ENCODE measurements at regions not wholly inside any gene's neighbourhood (a gene's known extent, or its start where the extent isn't known, plus 50 kb on each side); places are given as distances from the start of the nearest gene placed in this dataset.

GRCh38 chr11:116442238-116442752, 330.5 kb downstream of the BUD13 start:
- no peak for DNase-seq (ENCODE audit: low spot score)

- DNase-seq (ENCODE audit: low spot score): no peak
Measured at GRCh38 chr11:116439361-116439677, 333.5 kb downstream of the BUD13 start.

GRCh38 chr11:116438651-116439360, 334.0 kb downstream of the BUD13 start:
- DNase-seq (ENCODE audit: low spot score): no peak

- DNase-seq (ENCODE audit: low spot score): no peak
Measured at GRCh38 chr11:116434986-116435385, 337.8 kb downstream of the BUD13 start.

GRCh38 chr11:116432301-116432700, 340.5 kb downstream of the BUD13 start:
- no peak for DNase-seq (ENCODE audit: low spot score)

- no peak for DNase-seq (ENCODE audit: low spot score)
Measured at GRCh38 chr11:116431842-116432241, 340.9 kb downstream of the BUD13 start.

GRCh38 chr11:116428638-116428975, 344.2 kb downstream of the BUD13 start:
- no peak for DNase-seq (ENCODE audit: low spot score)

GRCh38 chr11:116427903-116428637, 344.7 kb downstream of the BUD13 start:
- DNase-seq (ENCODE audit: low spot score): no peak

GRCh38 chr11:116427337-116427902, 345.4 kb downstream of the BUD13 start:
- DNase-seq (ENCODE audit: low spot score): no peak

- no peak for DNase-seq (ENCODE audit: low spot score)
Measured at GRCh38 chr11:116426761-116427160, 346.0 kb downstream of the BUD13 start.

GRCh38 chr11:116424615-116425261, 348.0 kb downstream of the BUD13 start:
- DNase-seq (ENCODE audit: low spot score): no peak

GRCh38 chr11:116422956-116423600, 349.7 kb downstream of the BUD13 start:
- DNase-seq (ENCODE audit: low spot score): no peak

- no peak for DNase-seq (ENCODE audit: low spot score)
Measured at GRCh38 chr11:116422556-116422955, 350.2 kb downstream of the BUD13 start.

GRCh38 chr11:116421529-116422185, 351.1 kb downstream of the BUD13 start:
- no peak for DNase-seq (ENCODE audit: low spot score)

- no peak for DNase-seq (ENCODE audit: low spot score)
Measured at GRCh38 chr11:116420770-116421528, 351.8 kb downstream of the BUD13 start.

GRCh38 chr11:116420030-116420429, 352.8 kb downstream of the BUD13 start:
- DNase-seq (ENCODE audit: low spot score): no peak

GRCh38 chr11:116418388-116419041, 354.3 kb downstream of the BUD13 start:
- DNase-seq (ENCODE audit: low spot score): no peak

- no peak for DNase-seq (ENCODE audit: low spot score)
Measured at GRCh38 chr11:116416852-116417251, 355.9 kb downstream of the BUD13 start.

GRCh38 chr11:116415095-116415494, 357.7 kb downstream of the BUD13 start:
- DNase-seq (ENCODE audit: low spot score): no peak

GRCh38 chr11:116414357-116414880, 358.4 kb downstream of the BUD13 start:
- DNase-seq (ENCODE audit: low spot score): no peak

Data from NAMALWA (cell line).